ENCODE measurements at regions not wholly inside any gene's neighbourhood (a gene's known extent, or its start where the extent isn't known, plus 50 kb on each side); places are given as distances from the start of the nearest gene placed in this dataset.
"Not testable (repeated sequence)": the region's sequence is repeated elsewhere in the genome, so short reads cannot be mapped to it uniquely, and the experiment has no call there.

DNA sequence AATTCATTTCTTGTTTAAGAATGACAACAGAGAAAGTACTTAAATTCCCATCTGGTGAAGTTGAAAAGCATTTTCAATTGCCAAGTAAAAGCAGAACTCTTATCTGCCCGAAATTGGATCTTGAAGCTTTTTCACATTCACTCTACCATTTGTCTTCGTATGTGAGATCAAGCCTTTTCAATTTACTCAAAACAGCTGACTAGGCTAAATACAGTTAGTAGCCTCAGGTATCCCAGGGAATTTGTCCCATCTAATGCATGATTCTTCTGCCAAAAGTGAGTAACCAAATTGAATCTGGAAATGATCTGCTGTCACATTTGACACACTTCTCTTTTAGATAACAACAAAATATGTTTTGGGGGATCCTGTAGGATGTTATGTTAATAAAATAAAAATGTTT, 596.8 kb upstream of the HS3ST5 start:
- DNase-seq (ENCODE audit: low spot score), result no peak

DNA sequence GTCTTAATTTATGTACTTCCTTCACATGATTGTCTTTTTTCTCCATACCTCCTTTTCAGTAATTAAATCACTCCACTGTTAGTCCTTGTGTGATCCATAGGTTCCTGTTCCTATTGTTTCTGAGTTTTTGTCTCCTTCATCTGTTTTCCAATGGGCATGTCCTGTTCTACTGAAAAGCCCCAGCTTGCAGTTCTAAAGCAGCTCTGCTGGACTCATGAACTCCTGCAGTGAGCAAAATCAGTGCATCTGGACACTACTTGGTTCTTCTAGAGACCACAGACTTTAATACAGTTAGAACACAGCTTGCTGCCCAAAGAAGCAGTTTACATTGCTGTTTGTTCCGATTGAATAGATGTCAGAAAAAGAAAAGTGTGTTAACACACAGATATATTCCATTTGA, 593.3 kb upstream of the HS3ST5 start:
- no peak for DNase-seq (ENCODE audit: low spot score)

DNA sequence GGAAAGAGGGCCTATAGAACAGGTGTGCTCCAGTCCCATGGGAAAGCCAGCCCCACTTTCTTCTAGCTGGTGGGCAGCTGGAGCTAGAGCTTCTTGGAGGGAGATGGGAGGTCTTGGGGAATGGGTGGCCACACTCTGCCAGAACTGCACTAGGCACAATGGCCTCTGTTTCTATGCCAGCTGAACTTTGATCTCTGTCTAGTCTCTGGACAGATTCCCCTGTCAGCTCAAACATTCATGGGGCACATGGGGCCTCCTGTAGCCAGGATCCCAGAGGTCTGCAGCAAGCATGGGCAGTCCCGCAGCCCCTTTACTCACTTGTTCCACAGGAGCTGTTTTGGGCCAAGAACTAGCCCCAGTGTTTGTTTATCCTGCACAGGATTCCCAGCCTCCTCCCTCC, 591.3 kb upstream of the HS3ST5 start:
- DNase-seq (ENCODE audit: low spot score), result no peak

DNA sequence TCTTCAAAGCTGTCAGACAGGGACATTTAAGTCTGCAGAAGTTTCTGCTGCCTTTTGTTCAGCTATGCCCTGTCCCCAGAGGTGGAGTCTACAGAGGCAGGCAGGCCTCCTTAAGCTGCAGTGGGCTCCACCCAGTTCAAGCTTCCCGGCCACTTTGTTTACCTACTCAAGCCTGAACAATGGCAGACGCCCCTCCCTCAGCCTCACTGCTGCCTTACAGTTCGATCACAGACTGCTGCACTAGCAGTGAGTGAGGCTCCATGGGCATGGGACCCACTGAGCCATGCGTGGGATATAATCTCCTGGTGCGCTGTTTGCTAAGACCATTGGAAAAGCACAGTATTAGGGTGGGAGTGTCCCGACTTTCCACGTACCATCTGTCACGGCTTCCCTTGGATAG, 585.9 kb upstream of the HS3ST5 start:
- DNase-seq (ENCODE audit: low spot score), result not testable (repeated sequence)

DNA sequence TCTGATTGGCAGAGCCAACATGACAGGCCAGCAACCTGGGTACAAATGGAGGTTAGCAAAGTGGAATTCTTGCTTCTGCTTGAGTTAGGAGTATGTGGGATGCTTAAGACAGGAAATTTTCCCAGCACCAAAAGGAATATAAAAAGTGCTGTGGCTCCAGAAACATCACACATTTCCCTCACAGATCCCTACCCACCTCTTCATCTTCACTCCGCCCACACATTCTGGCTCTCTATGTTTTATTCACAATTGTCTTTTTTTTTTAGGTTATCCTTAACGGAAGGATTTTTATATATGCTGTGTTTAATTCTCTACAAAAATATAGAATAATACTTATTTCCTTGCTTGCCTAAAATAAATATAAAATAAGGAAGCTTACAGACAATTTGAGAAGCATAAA, 563.3 kb upstream of the HS3ST5 start:
- no peak for DNase-seq (ENCODE audit: low spot score)

DNA sequence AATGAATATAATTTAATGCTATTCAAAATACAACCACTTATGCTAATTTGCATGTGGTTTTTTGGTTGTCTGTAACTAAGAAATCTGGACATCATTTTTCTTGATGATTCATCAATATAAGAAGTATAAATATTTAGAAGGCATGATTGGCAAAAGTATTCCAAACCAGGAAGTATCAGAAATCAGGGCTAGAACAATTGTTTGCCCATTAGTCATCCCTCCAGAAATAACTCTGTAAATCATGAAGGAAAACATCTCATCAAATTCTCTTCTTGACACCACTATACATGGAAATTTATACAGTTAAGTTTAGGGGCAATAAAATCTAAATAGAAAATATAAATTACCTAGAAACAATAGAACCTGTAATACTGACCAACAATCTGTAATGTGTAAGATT, 554.7 kb upstream of the HS3ST5 start:
- DNase-seq (ENCODE audit: low spot score), result no peak

DNA sequence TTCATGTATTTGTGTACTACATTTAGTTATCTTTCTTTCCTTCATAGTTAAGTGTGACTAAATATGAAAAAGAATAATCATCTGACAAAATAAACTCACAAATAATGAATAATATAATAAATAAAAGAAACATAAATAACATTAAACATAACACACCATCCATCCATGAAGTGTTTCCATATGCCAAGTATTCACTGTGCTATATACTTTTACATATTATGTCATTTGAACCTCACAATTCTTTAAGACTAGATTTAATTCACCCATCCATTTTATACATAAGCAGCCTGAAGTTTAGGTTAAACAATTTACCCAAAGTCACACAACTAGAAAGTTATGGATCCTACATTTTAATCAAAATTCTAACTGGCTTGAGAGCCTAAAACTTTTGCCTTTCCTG, 549.4 kb upstream of the HS3ST5 start:
- DNase-seq (ENCODE audit: low spot score), result no peak

DNA sequence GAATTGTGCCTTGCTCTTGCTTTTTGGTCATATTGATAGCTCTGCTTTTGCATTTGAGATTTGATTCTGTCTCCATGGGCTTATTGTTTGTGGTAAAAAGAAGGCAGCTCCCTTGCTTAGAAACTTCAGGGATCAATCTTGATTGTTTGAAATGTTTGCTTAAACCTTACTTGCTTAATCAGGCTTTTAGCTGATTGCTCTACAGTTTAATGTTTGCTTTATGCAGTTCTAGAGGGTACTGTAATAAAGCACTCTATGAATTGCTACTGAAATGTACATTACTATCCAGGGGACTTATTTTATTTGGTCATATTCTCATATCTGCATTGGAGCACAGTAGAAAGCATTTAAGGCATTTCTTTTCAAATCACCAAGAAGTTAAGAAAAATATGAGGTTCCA, 545.4 kb upstream of the HS3ST5 start:
- no peak for DNase-seq (ENCODE audit: low spot score)

DNA sequence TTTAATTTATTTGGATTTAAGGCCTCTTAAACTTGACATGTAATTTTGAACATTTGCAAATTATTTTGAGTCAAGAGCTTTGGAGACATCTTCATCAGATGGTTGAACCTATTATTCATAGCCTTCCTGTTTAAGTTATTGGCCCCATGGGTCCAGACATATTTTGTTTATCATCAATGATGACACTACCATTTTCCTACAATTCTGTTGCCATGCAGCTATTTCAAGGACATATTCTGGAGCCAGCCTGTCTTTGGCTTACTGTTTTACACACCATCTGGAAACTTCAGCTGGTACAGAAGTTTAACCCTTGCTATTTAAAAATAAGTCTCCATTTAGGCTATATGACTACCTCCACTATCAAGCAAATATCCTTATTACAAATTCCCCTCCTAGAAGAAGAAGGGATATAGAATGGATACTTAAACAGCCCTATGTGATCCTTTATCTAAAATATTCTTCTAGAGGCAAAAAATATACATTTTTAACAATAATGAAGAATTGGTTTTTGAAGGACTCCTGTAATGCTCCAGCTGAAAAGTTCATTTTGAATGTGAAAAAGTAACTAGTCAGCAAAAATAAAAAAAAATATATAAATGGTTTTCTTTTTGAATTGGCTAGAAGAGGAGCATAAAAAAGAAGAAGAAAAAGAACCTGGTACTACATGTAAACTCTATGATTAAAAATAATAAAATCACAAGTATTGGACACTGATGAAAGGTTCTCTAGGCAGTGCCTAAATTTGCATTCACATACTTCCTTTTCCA, 544.0 kb upstream of the HS3ST5 start:
- peak; percentile 17 for DNase-seq (ENCODE audit: low spot score)

DNA sequence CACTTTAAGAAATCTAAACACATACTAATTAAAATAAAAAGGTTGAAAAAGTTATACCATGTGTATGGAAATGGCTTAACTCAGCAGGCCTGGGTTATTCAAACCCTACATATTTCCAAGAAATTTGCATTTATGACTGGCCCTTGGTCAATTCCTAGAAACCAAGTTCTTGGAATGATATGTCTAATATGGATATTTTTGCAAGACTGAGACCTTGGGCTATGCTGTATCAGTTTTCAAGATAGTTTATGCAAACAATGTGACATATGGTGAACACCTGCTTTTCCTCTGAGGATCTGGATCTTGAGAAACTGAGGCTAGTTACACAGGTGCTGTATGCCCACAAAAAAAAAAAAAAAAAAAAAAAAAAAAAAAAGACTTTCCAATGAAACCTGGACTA, 536.9 kb upstream of the HS3ST5 start:
- no peak for DNase-seq (ENCODE audit: low spot score)

DNA sequence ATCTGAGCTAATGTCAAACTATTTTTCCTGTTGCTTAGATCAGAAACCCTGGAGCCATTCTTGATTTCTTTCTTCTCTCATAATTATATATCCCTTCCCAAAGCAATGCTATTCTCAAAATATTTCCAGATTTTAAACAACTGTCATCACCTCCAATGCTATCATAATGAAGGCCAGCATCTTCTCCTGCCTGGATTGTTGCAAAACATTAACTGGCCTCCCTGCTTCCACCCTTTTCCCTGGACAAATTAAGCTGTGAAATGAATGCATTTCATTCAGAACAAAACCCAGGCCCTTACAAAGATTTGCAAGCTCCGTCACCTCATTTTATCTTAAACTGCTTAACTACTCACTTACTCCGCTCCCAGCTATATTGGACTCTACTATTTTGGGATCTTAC, 535.3 kb upstream of the HS3ST5 start:
- no peak for DNase-seq (ENCODE audit: low spot score)

DNA sequence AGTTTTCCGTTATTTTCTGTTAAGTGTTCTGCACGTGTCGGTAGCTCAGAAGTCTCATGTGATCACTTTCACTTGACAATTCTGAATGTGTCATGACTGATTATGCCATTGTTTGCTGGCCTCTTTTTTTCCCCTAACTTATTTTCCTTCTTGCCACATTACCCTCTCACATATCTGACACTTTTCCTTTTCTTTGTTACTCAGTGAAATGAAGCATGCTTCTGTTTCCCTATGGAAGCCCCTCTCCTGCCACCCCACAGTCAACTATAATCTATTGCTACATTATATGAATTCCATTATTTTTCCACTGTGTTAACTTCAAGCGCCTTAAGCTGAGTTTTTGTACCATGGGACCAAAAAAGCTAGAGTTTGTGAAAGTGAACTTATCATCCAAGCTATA, 531.6 kb upstream of the HS3ST5 start:
- no peak for DNase-seq (ENCODE audit: low spot score)

DNA sequence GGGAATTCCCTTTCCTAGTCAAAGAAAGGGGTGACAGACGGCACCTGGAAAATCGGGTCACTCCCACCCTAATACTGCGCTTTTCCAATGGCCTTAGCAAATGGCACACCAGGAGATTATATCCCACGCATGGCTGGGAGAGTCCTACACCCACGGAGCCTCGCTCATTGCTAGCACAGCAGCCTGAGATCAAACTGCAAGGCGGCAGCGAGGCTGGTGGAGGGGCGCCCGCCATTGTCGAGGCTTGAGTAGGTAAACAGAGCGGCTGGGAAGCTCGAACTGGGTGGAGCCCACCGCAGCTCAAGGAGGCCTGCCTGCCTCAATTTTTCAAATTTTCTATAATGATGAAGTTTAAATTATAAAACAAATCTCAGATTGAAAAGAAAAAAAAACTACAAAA, 522.7 kb upstream of the HS3ST5 start:
- not testable (repeated sequence) for DNase-seq (ENCODE audit: low spot score)

DNA sequence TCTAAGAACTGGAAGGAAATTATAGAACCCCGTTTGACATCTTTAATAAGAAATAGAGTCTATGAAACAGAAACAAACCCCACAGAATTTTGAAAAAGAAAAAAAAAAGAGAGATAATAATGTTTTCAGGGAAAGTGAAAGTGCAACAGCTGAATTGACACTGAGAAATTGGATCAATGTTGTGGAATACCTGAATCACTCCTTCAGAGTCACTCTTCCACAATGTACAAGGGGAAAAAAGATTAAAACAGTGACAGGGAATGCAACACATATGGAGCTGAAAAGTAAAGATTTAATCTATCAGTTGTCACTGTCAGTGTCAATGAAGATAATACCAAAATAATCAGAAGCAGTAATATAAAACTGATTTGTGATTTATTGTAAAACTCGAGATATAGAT, 520.8 kb upstream of the HS3ST5 start:
- no peak for DNase-seq (ENCODE audit: low spot score)

DNA sequence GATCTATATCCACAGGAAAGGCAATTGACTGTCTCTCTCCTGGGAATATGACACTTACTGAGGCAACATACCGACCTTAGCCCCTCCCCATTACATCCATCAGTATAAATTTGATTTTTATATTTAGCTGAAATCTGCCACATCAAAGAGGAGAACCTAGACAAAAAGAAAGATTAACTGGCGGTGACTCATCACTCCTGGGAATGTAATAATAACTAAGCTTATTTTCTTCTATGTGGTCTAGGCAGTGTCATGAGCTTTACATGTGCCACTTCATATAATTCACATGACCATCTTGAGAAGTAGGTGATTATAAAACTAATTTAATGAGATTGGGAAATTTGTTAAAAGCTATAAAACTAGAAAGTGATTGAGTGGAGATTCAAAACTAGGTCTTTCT, 520.0 kb upstream of the HS3ST5 start:
- no peak for DNase-seq (ENCODE audit: low spot score)

DNA sequence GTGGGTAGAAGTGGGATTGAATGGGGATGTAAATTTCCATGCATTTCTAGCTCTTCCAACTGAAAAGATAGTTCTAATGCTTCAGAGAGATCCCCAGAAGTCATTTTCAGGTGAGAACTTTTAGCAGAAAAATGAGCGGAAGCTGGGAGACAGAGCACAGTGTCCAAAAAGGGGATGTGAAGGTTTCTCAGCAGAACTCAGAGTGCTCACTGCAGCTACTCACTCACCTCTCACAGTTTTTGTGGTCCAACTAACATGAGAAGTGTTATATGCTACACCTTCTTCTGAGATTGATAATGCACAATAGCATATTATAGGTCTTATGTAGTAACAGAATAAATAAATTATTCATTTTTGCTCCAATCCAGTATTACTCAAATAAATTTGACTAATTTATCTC, 519.2 kb upstream of the HS3ST5 start:
- DNase-seq (ENCODE audit: low spot score), result no peak

DNA sequence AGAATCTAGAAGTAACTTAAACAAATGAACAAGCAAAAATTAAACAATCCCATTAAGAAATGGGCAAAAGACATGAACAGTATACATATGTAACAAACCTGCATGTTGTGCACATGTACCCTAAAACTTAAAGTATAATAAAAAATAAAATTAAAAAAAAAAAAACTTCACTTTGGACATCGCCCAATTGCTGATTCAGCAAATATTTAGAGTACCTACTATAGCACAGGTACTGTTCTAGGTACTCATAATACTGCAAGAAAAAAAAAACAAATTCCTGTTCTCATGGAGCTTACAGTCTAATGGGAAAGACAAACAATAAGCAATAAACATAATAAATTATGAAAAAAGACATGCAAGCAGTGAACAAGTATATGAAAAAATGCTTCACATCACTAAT, 501.5 kb upstream of the HS3ST5 start:
- DNase-seq (ENCODE audit: low spot score), result no peak

DNA sequence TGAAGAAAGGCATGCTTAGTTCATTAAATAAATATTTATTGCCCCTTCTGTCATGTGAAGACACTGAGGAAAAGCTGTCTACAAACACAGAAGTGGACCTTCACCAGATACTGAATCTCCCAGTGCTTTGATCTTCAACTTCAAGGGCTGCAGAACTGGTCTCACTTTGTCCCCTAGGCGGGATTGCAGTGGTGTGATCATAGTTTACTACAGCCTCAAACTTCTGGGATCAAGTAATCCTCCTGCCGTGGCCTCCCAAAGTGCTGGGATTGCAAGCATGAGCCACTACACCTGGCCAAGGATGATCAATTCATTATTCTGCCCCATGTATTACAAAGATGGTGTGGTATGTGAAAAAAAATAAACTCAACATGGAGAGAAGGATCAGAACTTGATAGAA, 496.2 kb upstream of the HS3ST5 start:
- DNase-seq (ENCODE audit: low spot score), result no peak

DNA sequence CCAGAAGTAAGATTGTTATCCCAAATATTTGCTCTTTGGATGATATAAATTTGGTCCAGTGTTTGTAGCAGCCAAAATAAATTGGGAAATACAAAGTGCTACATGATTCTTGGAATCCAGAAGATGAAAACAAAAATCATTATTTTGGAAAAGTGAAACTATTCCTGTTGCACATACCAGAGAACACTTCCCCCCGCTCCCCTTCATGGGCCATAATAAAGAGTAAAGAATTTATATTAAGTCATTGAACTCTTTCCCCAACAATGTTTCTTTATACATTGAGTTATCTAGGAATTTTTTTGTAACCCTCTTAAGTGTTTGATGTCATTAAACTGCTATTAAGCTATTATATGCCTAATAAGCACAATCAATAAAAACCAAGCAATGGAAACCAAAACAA, 490.4 kb upstream of the HS3ST5 start:
- no peak for DNase-seq (ENCODE audit: low spot score)

DNA sequence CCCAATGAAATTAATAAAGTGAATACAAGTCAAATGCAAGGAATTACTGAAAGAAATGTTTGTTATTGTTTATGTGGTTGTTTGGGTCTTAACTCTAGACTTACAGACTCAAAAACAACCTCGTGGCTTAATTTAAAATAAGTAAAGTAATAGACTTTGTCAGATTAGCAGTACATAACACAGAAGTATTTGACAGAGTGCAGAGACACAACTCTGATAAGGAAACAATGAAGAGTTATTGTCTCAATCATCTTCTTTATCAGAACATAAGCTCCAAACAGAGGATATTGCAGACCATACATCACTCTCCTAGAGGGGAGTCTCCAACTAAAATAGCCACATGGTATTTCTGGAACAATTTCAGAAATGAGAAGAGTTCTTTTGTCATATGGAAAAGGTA, 487.7 kb upstream of the HS3ST5 start:
- no peak for DNase-seq (ENCODE audit: low spot score)

DNA sequence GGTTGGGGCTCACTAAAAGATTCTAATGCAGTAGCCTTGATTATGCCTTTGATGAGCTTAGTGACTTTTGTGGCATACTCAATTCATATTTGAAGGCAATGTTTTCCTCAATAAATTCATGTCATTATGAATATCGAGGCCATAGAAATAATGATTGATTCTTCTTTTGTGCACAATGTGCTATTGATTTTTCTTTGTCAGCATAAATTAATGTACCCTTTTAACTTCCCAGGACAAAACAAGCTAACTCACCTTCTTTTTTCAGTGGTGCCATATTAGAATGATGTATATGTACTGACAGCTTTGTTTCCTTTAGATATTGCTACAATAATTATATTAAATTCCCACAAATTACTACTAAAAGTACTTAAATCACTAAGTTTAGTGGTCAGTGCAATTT, 484.3 kb upstream of the HS3ST5 start:
- no peak for DNase-seq (ENCODE audit: low spot score)

DNA sequence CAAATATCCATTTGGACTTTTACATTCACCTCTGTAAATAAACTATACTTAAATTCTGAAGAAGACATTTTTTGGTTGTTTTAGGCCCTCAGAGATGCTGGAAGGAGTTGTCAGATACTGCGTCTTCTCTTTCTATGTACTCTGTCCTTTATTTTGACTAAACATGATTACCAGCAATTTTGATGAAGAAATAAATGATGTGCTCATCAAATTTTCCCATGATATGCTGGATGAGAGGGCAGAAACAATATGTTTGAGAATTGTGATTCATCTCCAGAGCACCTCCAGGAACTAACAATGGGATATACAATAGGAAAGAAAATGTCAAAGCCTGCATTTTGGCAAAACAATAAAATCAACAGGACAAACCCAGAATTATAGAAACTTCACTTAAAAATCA, 481.6 kb upstream of the HS3ST5 start:
- no peak for DNase-seq (ENCODE audit: low spot score)

DNA sequence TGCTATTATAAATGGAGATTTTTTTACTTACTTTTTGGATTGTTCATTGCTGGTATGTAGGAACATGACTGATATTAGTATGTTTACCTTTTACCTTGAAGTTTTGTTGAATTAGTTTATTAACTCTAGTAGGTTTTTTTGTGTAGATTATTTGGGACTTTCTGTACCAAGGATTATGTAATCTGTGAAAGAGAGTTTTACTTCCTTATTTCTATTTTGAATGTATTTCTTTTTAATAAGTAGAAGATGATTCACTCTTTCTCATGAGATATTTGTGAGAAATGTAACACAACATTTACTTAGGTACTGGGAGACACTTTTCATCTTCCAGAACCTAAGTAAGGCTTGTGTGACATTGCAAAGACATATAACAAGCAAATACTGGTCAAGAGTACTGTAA, 473.9 kb upstream of the HS3ST5 start:
- no peak for DNase-seq (ENCODE audit: low spot score)

DNA sequence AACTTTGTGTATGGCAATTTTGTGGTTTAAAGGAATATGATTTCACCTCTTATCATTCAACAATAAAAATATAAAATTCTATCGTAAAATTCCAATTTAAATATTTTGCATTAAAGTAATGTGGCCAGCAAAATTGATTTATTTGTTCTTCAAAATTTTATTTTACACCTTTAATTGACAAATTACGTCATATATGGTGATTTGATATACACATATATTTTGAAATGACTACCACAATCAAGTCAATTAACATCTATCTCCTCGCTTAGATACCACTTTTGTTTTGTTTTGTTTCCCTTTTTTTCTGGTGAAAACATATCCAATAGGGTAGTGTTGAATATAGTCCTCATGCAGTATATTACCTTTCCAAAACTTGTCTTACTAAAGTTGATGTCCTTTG, 467.6 kb upstream of the HS3ST5 start:
- DNase-seq (ENCODE audit: low spot score), result no peak

DNA sequence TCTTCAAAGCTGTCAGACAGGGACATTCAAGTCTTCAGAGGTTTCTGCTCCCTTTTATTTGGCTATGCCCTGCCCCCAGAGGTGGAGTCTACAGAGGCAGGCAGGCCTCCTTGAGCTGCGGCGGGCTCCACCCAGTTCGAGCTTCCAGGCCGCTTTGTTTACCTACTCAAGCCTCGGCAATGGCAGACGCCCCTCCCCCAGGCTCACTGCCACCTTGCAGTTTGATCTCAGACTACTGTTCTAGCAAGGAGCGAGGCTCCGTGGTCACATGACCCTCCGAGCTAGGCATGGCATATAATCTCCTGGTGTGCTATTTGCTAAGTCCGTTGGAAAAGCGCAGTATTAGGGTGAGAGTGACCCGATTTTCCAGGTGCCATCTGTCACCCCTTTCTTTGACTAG, 462.6 kb upstream of the HS3ST5 start:
- not testable (repeated sequence) for DNase-seq (ENCODE audit: low spot score)

Measured in Ammon's horn (tissue), 1 donor.